ENCODE measurements at regions not wholly inside any gene's neighbourhood (a gene's known extent, or its start where the extent isn't known, plus 50 kb on each side); places are given as distances from the start of the nearest gene placed in this dataset.

- Histone ChIP-seq H3K36me3 (no peaks in the 10 kb centered on the region), H3K27ac (no peak overlapping the region), H3K9me3 (peaks cover 0 to 6% of the 10 kb centered on the region in 2 donors), H3K4me3 (no peak overlapping the region), H3K27me3 (no peaks in the 10 kb centered on the region), H3K4me1 (no peaks in the 10 kb centered on the region)
- TF ChIP-seq POLR2A (IDR thresholded peaks at IDR 0.05) (no peak), POLR2AphosphoS5 (IDR thresholded peaks at IDR 0.05) (no peak), CTCF (IDR thresholded peaks at IDR 0.05) (no peak)
- DNase-seq (ENCODE audit: low spot score in 2 of 2), result no peak
- intact Hi-C loops (cut with DNase I; ENCODE audit: low total_unique reads), result no loop called here
Observed at GRCh38 chr5:98490348-98490747, 283.1 kb upstream of the RGMB start.

GRCh38 chr5:98492258-98492657 lies 281.2 kb upstream of the RGMB start:
- intact Hi-C loops (cut with DNase I; ENCODE audit: low total_unique reads), result no loop called here
- H3K4me3 ChIP-seq, result no peak overlapping the region
- DNase-seq (ENCODE audit: low spot score in 2 of 2), result no peak
- no peaks in the 10 kb centered on the region for H3K27me3 ChIP-seq
- TF ChIP-seq CTCF (IDR thresholded peaks at IDR 0.05), result no peak
- no peak for TF ChIP-seq POLR2A (IDR thresholded peaks at IDR 0.05)
- no peak for TF ChIP-seq POLR2AphosphoS5 (IDR thresholded peaks at IDR 0.05)
- H3K36me3 ChIP-seq, result no peaks in the 10 kb centered on the region
- H3K27ac ChIP-seq, result no peak overlapping the region
- no peaks in the 10 kb centered on the region for H3K4me1 ChIP-seq
- peaks cover 0 to 6% of the 10 kb centered on the region in 2 donors for H3K9me3 ChIP-seq

GRCh38 chr5:98497418-98497817 lies 276.0 kb upstream of the RGMB start:
- TF ChIP-seq POLR2A (IDR thresholded peaks at IDR 0.05) (no peak), POLR2AphosphoS5 (IDR thresholded peaks at IDR 0.05) (no peak), CTCF (IDR thresholded peaks at IDR 0.05) (no peak)
- Histone ChIP-seq H3K4me3 (no peak overlapping the region), H3K36me3 (no peaks in the 10 kb centered on the region), H3K27me3 (no peaks in the 10 kb centered on the region), H3K9me3 (no peaks in the 10 kb centered on the region), H3K4me1 (no peaks in the 10 kb centered on the region), H3K27ac (no peak overlapping the region)
- DNase-seq (ENCODE audit: low spot score in 2 of 2), result no peak
- intact Hi-C loops (cut with DNase I; ENCODE audit: low total_unique reads), result no loop called here

- intact Hi-C loops (cut with DNase I; ENCODE audit: low total_unique reads), result no loop called here
- H3K36me3 ChIP-seq, result no peaks in the 10 kb centered on the region
- H3K4me3 ChIP-seq, result no peak overlapping the region
- H3K9me3 ChIP-seq, result no peaks in the 10 kb centered on the region
- no peak for TF ChIP-seq CTCF (IDR thresholded peaks at IDR 0.05)
- no peak for TF ChIP-seq POLR2AphosphoS5 (IDR thresholded peaks at IDR 0.05)
- TF ChIP-seq POLR2A (IDR thresholded peaks at IDR 0.05), result no peak
- H3K4me1 ChIP-seq, result no peaks in the 10 kb centered on the region
- no peak for DNase-seq (ENCODE audit: low spot score in 2 of 2)
- no peaks in the 10 kb centered on the region for H3K27me3 ChIP-seq
- no peak overlapping the region for H3K27ac ChIP-seq
Observed at GRCh38 chr5:98498028-98498427, 275.4 kb upstream of the RGMB start.

GRCh38 chr5:98499892-98500291 lies 273.6 kb upstream of the RGMB start:
- DNase-seq (ENCODE audit: low spot score in 2 of 2), result no peak
- intact Hi-C loops (cut with DNase I; ENCODE audit: low total_unique reads), result no loop called here
- Histone ChIP-seq H3K27me3 (no peaks in the 10 kb centered on the region), H3K9me3 (no peaks in the 10 kb centered on the region), H3K4me3 (no peak overlapping the region), H3K4me1 (no peaks in the 10 kb centered on the region), H3K27ac (no peak overlapping the region), H3K36me3 (no peaks in the 10 kb centered on the region)
- no peak for TF ChIP-seq CTCF (IDR thresholded peaks at IDR 0.05)
- TF ChIP-seq POLR2AphosphoS5 (IDR thresholded peaks at IDR 0.05), result no peak
- no peak for TF ChIP-seq POLR2A (IDR thresholded peaks at IDR 0.05)
